ENCODE measurements at regions not wholly inside any gene's neighbourhood (a gene's known extent, or its start where the extent isn't known, plus 50 kb on each side); places are given as distances from the start of the nearest gene placed in this dataset.

DNA sequence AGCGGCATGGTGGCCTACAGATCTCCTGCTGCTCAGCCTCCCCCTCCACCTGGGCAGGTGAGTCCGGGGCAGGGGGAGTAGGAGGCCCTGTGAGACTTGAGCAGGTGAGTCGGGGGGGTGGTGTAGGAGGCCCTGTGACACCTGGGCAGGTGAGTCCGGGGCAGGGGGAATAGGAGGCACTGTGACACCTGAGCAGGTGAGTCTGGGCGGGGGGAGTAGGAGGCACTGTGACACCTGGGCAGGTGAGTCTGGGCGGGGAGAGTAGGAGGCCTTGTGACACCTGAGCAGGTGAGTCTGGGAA is 299.3 kb downstream of the BRD1 start:
- no peak overlapping the region for H3K4me3 Mint-ChIP-seq
- H3K9me3 Mint-ChIP-seq = no peaks in the 10 kb centered on the region
- H3K4me1 Mint-ChIP-seq = peaks cover 8% of the 10 kb centered on the region

GRCh38 chr22:49527611-49528419 is 299.9 kb downstream of the BRD1 start:
- H3K27ac Mint-ChIP-seq (ENCODE audit: unreplicated experiment) = no peak overlapping the region
- no peaks in the 10 kb centered on the region for H3K27me3 Mint-ChIP-seq (ENCODE audit: low read depth)
- H3K4me1 Mint-ChIP-seq = peaks cover 8% of the 10 kb centered on the region
- no peak for TF ChIP-seq CTCF (conservative IDR thresholded peaks at IDR 0.05)
- H3K36me3 Mint-ChIP-seq (ENCODE audit: low read depth) = no peaks in the 10 kb centered on the region
- no peak overlapping the region for H3K4me3 Mint-ChIP-seq
- no peaks in the 10 kb centered on the region for H3K9me3 Mint-ChIP-seq
- DNase-seq (ENCODE audit: low read depth, low spot score) = no peak

More for the DNA sequence above, 299.3 kb downstream of the BRD1 start:
- no peaks in the 10 kb centered on the region for H3K36me3 Mint-ChIP-seq (ENCODE audit: low read depth)
- H3K27me3 Mint-ChIP-seq (ENCODE audit: low read depth) = no peaks in the 10 kb centered on the region
- no peak for DNase-seq (ENCODE audit: low read depth, low spot score)
- TF ChIP-seq CTCF (conservative IDR thresholded peaks at IDR 0.05) = no peak
- H3K27ac Mint-ChIP-seq (ENCODE audit: unreplicated experiment) = no peak overlapping the region

GRCh38 chr22:49525801-49526535 is 301.7 kb downstream of the BRD1 start:
- H3K36me3 Mint-ChIP-seq (ENCODE audit: low read depth) = no peaks in the 10 kb centered on the region
- no peak overlapping the region for H3K27ac Mint-ChIP-seq (ENCODE audit: unreplicated experiment)
- no peaks in the 10 kb centered on the region for H3K9me3 Mint-ChIP-seq
- H3K4me1 Mint-ChIP-seq = peaks cover 8% of the 10 kb centered on the region
- TF ChIP-seq CTCF (conservative IDR thresholded peaks at IDR 0.05) = no peak
- no peak overlapping the region for H3K4me3 Mint-ChIP-seq
- DNase-seq (ENCODE audit: low read depth, low spot score) = no peak
- H3K27me3 Mint-ChIP-seq (ENCODE audit: low read depth) = no peaks in the 10 kb centered on the region

DNA sequence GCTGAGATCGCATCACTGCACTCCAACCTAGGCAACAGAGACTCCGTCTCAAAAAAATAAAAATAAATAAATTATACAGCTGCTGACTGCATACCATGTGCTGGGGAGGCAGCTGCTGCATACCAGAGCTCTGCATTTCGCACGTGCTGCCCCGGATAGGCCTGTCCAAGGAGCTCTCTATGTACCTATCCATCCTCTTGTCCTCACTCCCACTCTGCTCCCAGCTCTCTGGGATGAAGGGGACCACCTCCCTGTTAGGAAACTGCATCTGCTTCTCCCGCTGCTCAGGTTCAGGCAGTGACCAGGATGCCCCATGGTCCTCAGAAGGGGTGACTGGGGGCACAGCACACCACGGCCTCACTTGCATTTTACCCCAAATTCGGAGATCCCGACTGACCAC is 302.3 kb downstream of the BRD1 start:
- Mint-ChIP-seq H3K9me3 (no peaks in the 10 kb centered on the region), H3K36me3 (ENCODE audit: low read depth) (no peaks in the 10 kb centered on the region), H3K4me3 (no peak overlapping the region), H3K27ac (ENCODE audit: unreplicated experiment) (no peak overlapping the region), H3K4me1 (peaks cover 8% of the 10 kb centered on the region), H3K27me3 (ENCODE audit: low read depth) (no peaks in the 10 kb centered on the region)
- DNase-seq (ENCODE audit: low read depth, low spot score) = no peak
- no peak for TF ChIP-seq CTCF (conservative IDR thresholded peaks at IDR 0.05)

- H3K27ac Mint-ChIP-seq (ENCODE audit: unreplicated experiment) = peak overlapping the region; percentile 85
- no peak for DNase-seq (ENCODE audit: low read depth, low spot score)
Measured at GRCh38 chr22:49524362-49524761, 303.3 kb downstream of the BRD1 start.

More at GRCh38 chr22:49524362-49524761, 303.3 kb downstream of the BRD1 start:
- TF ChIP-seq CTCF (conservative IDR thresholded peaks at IDR 0.05) = no peak
- Mint-ChIP-seq H3K4me3 (no peak overlapping the region), H3K36me3 (ENCODE audit: low read depth) (no peaks in the 10 kb centered on the region), H3K27me3 (ENCODE audit: low read depth) (no peaks in the 10 kb centered on the region), H3K9me3 (no peaks in the 10 kb centered on the region), H3K4me1 (peaks cover 10% of the 10 kb centered on the region)

Measured in neural crest cell (in vitro differentiated cells).